T-helper 17 cell (primary cell): ENCODE measurements at regions not wholly inside any gene's neighbourhood (a gene's known extent, or its start where the extent isn't known, plus 50 kb on each side); places are given as distances from the start of the nearest gene placed in this dataset.
A peak's percentile ranks its signal among the peaks of the same experiment; 100 is the strongest.

Experiments used
- ATAC-seq: fragments of 150-1000 bp; cut with Tn5 transposase; 2 replicates; pipeline ENCODE4 v1.10.0; 2021; ENCODE audit warnings: mild to moderate bottlenecking, moderate library complexity
- DNase-seq, 3 donors: peaks; one replicate each; pipeline versions ENCODE4 v3.0.0 to v3.0.0-alpha.2; 2020 to 2021
- H3K9me3 ChIP-seq: one replicate; pipeline ENCODE4 v1.7.0; 2013; ENCODE audit warnings: low read length, mild to moderate bottlenecking; ENCODE audit not compliant: control insufficient read depth, poor library complexity, severe bottlenecking
- H3K27ac Mint-ChIP-seq: one replicate; pipeline ENCODE4 v1.8.0; 2022; ENCODE audit warnings: mild to moderate bottlenecking, moderate library complexity, mixed read lengths
- H3K27me3 Mint-ChIP-seq: one replicate; pipeline ENCODE4 v1.8.0; 2022; ENCODE audit warnings: mixed read lengths
- H3K36me3 Mint-ChIP-seq: one replicate; pipeline ENCODE4 v1.8.0; 2022; ENCODE audit warnings: low read depth, mixed read lengths
- H3K4me1 Mint-ChIP-seq: one replicate; pipeline ENCODE4 v1.8.0; 2022; ENCODE audit warnings: mild to moderate bottlenecking, mixed read lengths
- H3K4me3 Mint-ChIP-seq: one replicate; pipeline ENCODE4 v1.8.0; 2022; ENCODE audit warnings: mild to moderate bottlenecking, moderate library complexity, mixed read lengths

- Mint-ChIP-seq H3K36me3 (peaks cover 3% of the 10 kb centered on the region), H3K4me1 (no peaks in the 10 kb centered on the region), H3K27ac (no peak overlapping the region), H3K4me3 (no peak overlapping the region), H3K27me3 (peaks cover 19% of the 10 kb centered on the region)
- no peak for DNase-seq
- H3K9me3 ChIP-seq, result no peaks in the 10 kb centered on the region
- ATAC-seq, result no peak
These were observed 83.5 kb upstream of the ASAP2 start for GRCh38 chr2:9123069-9123468.

- DNase-seq (no peak), ATAC-seq (no peak)
- no peak overlapping the region for H3K27ac Mint-ChIP-seq
- H3K36me3 Mint-ChIP-seq, result peaks cover 3% of the 10 kb centered on the region
- H3K4me3 Mint-ChIP-seq, result no peak overlapping the region
- no peaks in the 10 kb centered on the region for H3K9me3 ChIP-seq
- peaks cover 18% of the 10 kb centered on the region for H3K27me3 Mint-ChIP-seq
- H3K4me1 Mint-ChIP-seq, result no peaks in the 10 kb centered on the region
These were observed 84.2 kb upstream of the ASAP2 start for GRCh38 chr2:9122367-9122766.

- H3K4me1 Mint-ChIP-seq, result peaks cover 2% of the 10 kb centered on the region
- no peak for DNase-seq
- H3K9me3 ChIP-seq, result no peaks in the 10 kb centered on the region
- peaks cover 10% of the 10 kb centered on the region for H3K27me3 Mint-ChIP-seq
- ATAC-seq, result no peak
- H3K4me3 Mint-ChIP-seq, result no peak overlapping the region
- no peak overlapping the region for H3K27ac Mint-ChIP-seq
- peaks cover 3% of the 10 kb centered on the region for H3K36me3 Mint-ChIP-seq
These were observed 88.1 kb upstream of the ASAP2 start for GRCh38 chr2:9118383-9118960.

GRCh38 chr2:9115229-9115628 is 91.4 kb upstream of the ASAP2 start:
- no peak for ATAC-seq
- H3K27me3 Mint-ChIP-seq, result peaks cover 29% of the 10 kb centered on the region
- peaks cover 11% of the 10 kb centered on the region for H3K36me3 Mint-ChIP-seq
- H3K4me3 Mint-ChIP-seq, result no peak overlapping the region
- H3K4me1 Mint-ChIP-seq, result peaks cover 12% of the 10 kb centered on the region
- no peak for DNase-seq
- H3K27ac Mint-ChIP-seq, result no peak overlapping the region
- H3K9me3 ChIP-seq, result no peaks in the 10 kb centered on the region

GRCh38 chr2:9114458-9114857 is 92.2 kb upstream of the ASAP2 start:
- ATAC-seq, result no peak
- Mint-ChIP-seq H3K36me3 (peaks cover 11% of the 10 kb centered on the region), H3K4me3 (no peak overlapping the region), H3K4me1 (peaks cover 12% of the 10 kb centered on the region), H3K27ac (no peak overlapping the region), H3K27me3 (peaks cover 29% of the 10 kb centered on the region)
- no peaks in the 10 kb centered on the region for H3K9me3 ChIP-seq
- DNase-seq, result no peak

- Mint-ChIP-seq H3K27ac (no peak overlapping the region), H3K4me1 (peaks cover 12% of the 10 kb centered on the region), H3K27me3 (peaks cover 24% of the 10 kb centered on the region), H3K4me3 (no peak overlapping the region), H3K36me3 (peaks cover 9% of the 10 kb centered on the region)
- ATAC-seq (no peak), DNase-seq (no peak)
- H3K9me3 ChIP-seq, result no peaks in the 10 kb centered on the region
These were observed 92.7 kb upstream of the ASAP2 start for GRCh38 chr2:9113916-9114315.

GRCh38 chr2:9113262-9113661 is 93.3 kb upstream of the ASAP2 start:
- H3K9me3 ChIP-seq, result no peaks in the 10 kb centered on the region
- H3K27ac Mint-ChIP-seq, result no peak overlapping the region
- no peak overlapping the region for H3K4me3 Mint-ChIP-seq
- DNase-seq (no peak), ATAC-seq (no peak)
- peaks cover 19% of the 10 kb centered on the region for H3K27me3 Mint-ChIP-seq
- H3K36me3 Mint-ChIP-seq, result peaks cover 9% of the 10 kb centered on the region
- H3K4me1 Mint-ChIP-seq, result peaks cover 12% of the 10 kb centered on the region

GRCh38 chr2:9112079-9112721 is 94.4 kb upstream of the ASAP2 start:
- Mint-ChIP-seq H3K36me3 (peaks cover 9% of the 10 kb centered on the region), H3K4me3 (peak overlapping the region; percentile 36), H3K27me3 (peaks cover 21% of the 10 kb centered on the region), H3K27ac (no peak overlapping the region), H3K4me1 (peaks cover 12% of the 10 kb centered on the region)
- no peaks in the 10 kb centered on the region for H3K9me3 ChIP-seq
- no peak for DNase-seq
- no peak for ATAC-seq

GRCh38 chr2:9110893-9111569 is 95.6 kb upstream of the ASAP2 start:
- no peak overlapping the region for H3K27ac Mint-ChIP-seq
- DNase-seq (no peak), ATAC-seq (no peak)
- peaks cover 12% of the 10 kb centered on the region for H3K4me1 Mint-ChIP-seq
- H3K4me3 Mint-ChIP-seq, result no peak overlapping the region
- peaks cover 9% of the 10 kb centered on the region for H3K36me3 Mint-ChIP-seq
- H3K27me3 Mint-ChIP-seq, result peaks cover 27% of the 10 kb centered on the region
- no peaks in the 10 kb centered on the region for H3K9me3 ChIP-seq

GRCh38 chr2:9110346-9110884 is 96.2 kb upstream of the ASAP2 start:
- H3K9me3 ChIP-seq, result no peaks in the 10 kb centered on the region
- Mint-ChIP-seq H3K4me3 (no peak overlapping the region), H3K4me1 (peaks cover 12% of the 10 kb centered on the region), H3K36me3 (peaks cover 10% of the 10 kb centered on the region), H3K27ac (no peak overlapping the region), H3K27me3 (peaks cover 33% of the 10 kb centered on the region)
- no peak for ATAC-seq
- DNase-seq, result no peak

- peaks cover 37% of the 10 kb centered on the region for H3K27me3 Mint-ChIP-seq
- no peak for DNase-seq
- H3K4me3 Mint-ChIP-seq, result no peak overlapping the region
- no peaks in the 10 kb centered on the region for H3K9me3 ChIP-seq
- ATAC-seq, result no peak
- H3K36me3 Mint-ChIP-seq, result peaks cover 10% of the 10 kb centered on the region
- peaks cover 12% of the 10 kb centered on the region for H3K4me1 Mint-ChIP-seq
- no peak overlapping the region for H3K27ac Mint-ChIP-seq
These were observed 96.7 kb upstream of the ASAP2 start for GRCh38 chr2:9109871-9110270.

- peaks cover 10% of the 10 kb centered on the region for H3K4me1 Mint-ChIP-seq
- H3K36me3 Mint-ChIP-seq, result peaks cover 10% of the 10 kb centered on the region
- H3K4me3 Mint-ChIP-seq, result no peak overlapping the region
- no peaks in the 10 kb centered on the region for H3K9me3 ChIP-seq
- ATAC-seq (no peak), DNase-seq (no peak)
- H3K27me3 Mint-ChIP-seq, result peaks cover 45% of the 10 kb centered on the region
- H3K27ac Mint-ChIP-seq, result no peak overlapping the region
These were observed 98.2 kb upstream of the ASAP2 start for GRCh38 chr2:9108210-9108967.
